OCI-LY3 (cell line): ENCODE measurements at regions not wholly inside any gene's neighbourhood (a gene's known extent, or its start where the extent isn't known, plus 50 kb on each side); places are given as distances from the start of the nearest gene placed in this dataset.

Experiments used
- EZH2phosphoT487 ChIP-seq: fragments of 200-600 bp; shearing (Covaris generic); IDR thresholded peaks from 2 replicates; pipeline ENCODE4 v1.6.1; 2018; ENCODE audit warnings: antibody characterized with exemption, mixed run types, low read depth
- TF ChIP-seq, protein P1 (sequence below): fragments of 200-600, 300-600 bp; sonication (generic); IDR thresholded peaks from 2 replicates; pipeline ENCODE4 v1.5.1; 2014; ENCODE audit warnings: antibody characterized with exemption, low read length, low read depth

DNA sequence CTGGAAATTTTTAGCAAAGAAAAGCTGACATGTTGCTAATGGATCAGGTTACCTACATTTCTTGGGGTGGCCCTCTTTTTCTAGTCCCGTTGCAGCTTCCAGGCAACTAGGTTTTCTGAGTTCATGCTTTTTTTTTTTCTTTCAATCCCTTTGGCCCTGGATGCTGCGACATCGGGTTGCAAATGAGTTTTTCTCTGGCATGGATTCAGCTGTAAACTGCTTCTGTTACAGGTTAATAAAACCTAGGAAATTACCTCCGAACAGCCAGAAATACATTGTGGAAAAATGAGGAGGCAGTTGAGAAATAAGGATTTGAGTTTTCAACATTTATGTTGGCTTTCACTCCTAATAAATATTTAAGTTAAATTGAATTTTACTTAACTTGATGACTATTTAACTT lies 149.8 kb upstream of the MAF start:
- TF ChIP-seq, protein P1, sequence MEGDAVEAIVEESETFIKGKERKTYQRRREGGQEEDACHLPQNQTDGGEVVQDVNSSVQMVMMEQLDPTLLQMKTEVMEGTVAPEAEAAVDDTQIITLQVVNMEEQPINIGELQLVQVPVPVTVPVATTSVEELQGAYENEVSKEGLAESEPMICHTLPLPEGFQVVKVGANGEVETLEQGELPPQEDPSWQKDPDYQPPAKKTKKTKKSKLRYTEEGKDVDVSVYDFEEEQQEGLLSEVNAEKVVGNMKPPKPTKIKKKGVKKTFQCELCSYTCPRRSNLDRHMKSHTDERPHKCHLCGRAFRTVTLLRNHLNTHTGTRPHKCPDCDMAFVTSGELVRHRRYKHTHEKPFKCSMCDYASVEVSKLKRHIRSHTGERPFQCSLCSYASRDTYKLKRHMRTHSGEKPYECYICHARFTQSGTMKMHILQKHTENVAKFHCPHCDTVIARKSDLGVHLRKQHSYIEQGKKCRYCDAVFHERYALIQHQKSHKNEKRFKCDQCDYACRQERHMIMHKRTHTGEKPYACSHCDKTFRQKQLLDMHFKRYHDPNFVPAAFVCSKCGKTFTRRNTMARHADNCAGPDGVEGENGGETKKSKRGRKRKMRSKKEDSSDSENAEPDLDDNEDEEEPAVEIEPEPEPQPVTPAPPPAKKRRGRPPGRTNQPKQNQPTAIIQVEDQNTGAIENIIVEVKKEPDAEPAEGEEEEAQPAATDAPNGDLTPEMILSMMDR: no peak
- no peak for TF ChIP-seq EZH2phosphoT487
